ENCODE measurements at regions not wholly inside any gene's neighbourhood (a gene's known extent, or its start where the extent isn't known, plus 50 kb on each side); places are given as distances from the start of the nearest gene placed in this dataset.

DNA sequence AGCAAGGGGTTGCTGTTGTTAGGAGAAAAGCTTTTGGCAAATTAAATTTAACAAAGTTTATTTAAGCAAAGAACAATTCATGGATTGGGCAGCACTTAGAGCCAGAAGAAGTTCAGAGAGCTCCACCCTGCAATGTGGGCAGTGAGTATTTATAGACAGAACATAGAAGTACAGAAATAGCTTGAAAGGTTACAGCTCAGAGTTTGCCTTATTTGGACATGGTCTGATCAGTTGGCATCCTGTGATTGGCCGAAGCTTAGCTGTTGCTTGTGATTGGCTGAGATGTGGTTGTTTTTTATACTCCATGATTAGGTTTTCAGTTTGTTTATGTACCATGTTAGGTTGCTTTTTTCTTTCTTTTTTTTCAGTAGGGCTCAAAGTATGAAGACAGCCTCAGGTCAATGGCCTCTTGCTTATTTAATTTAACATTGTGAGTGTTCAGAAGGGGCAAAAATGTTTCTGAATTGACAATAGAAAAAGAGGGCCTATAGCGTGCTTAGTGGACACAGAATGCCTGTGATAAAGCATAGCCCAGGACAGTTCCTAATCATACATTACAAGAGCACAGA lies 293.8 kb downstream of the IGSF11 start:
- DNase-seq (no peak), ATAC-seq (no peak)
- Histone ChIP-seq H3K4me1 (ENCODE audit: low read depth) (no peaks in the 10 kb centered on the region), H3K4me3 (no peak overlapping the region), H3K36me3 (ENCODE audit: low read depth) (no peaks in the 10 kb centered on the region), H3K9me3 (peaks cover 7% of the 10 kb centered on the region)
- no peak for TF ChIP-seq CTCF (IDR thresholded peaks at IDR 0.05)
- intact Hi-C loops (cut with DNase I, micrococcal nuclease), result no loop called here

DNA sequence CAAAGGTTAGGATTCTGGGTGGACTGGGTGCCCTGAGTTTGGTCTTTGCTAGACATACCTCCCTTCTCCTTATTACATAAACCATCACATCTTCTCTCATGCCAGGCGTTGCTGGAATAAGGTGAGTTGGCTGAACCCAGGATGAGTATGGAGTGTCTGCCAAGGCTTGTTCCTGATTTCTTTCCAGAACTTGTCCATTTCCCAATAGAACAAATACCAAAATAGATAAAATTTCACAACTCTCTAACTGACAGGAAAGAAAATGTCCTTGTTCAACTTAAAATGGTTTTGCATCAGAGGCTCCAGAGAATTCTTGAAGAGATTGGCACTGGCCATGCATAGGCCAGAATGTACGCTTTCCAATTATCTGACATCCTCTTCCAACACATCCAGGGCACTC lies 291.9 kb downstream of the IGSF11 start:
- ATAC-seq, result no peak
- intact Hi-C loops (cut with DNase I, micrococcal nuclease), result no loop called here
- H3K4me1 ChIP-seq (ENCODE audit: low read depth), result no peaks in the 10 kb centered on the region

GRCh38 chr3:118744186-118744585 lies 290.5 kb downstream of the IGSF11 start:
- DNase-seq (no peak), ATAC-seq (no peak)
- intact Hi-C loops (cut with DNase I, micrococcal nuclease), result no loop called here
- Histone ChIP-seq H3K4me3 (no peak overlapping the region), H3K36me3 (ENCODE audit: low read depth) (no peaks in the 10 kb centered on the region), H3K9me3 (peaks cover 7% of the 10 kb centered on the region), H3K4me1 (ENCODE audit: low read depth) (no peaks in the 10 kb centered on the region)
- no peak for TF ChIP-seq CTCF (IDR thresholded peaks at IDR 0.05)

More for the DNA sequence above, 291.9 kb downstream of the IGSF11 start:
- no peak for DNase-seq
- peaks cover 7% of the 10 kb centered on the region for H3K9me3 ChIP-seq
- no peaks in the 10 kb centered on the region for H3K36me3 ChIP-seq (ENCODE audit: low read depth)
- H3K4me3 ChIP-seq, result no peak overlapping the region
- no peak for TF ChIP-seq CTCF (IDR thresholded peaks at IDR 0.05)

DNA sequence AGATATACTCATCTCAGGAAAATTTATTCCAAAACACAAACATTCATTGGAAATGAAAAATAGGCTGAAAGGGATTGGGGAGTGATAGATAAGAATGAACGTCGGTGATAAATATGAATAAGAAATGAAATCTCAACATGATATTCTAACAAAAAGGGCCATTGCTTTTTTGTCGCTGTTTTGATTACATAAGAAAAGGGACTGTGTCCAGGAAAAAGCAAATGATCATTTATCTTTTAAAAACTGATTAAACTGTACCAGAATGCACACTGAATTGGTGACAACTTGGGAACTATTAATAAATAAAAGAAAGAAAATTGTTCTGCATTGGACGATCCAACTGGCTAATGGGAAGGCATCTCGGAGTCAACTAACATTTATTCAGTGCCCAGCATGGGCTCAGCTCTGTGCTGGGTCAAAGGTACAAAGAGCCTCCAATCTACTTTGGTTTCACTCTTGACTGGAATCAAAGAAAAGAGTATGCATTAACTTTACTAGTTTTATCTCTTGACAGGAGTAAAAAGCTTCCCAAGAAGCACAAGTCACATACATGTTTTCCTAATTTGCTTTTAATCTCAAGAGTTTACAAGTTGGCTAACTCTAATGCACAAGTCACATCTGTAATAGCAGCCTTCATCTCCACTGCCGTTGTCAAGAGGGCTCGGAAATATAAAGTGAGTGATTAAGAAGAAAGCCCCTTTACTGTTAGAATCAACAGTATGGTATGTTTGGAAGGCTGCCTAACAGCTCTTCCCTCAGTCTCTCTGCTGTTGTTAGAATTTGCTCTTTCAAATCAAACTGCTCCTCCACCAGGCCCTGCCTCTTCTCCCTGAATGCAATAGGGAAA lies 280.0 kb downstream of the IGSF11 start:
- intact Hi-C loops (cut with DNase I, micrococcal nuclease), result no loop called here
- Histone ChIP-seq H3K36me3 (ENCODE audit: low read depth) (no peaks in the 10 kb centered on the region), H3K4me1 (ENCODE audit: low read depth) (no peaks in the 10 kb centered on the region), H3K4me3 (no peak overlapping the region), H3K9me3 (no peaks in the 10 kb centered on the region)
- no peak for TF ChIP-seq CTCF (IDR thresholded peaks at IDR 0.05)
- DNase-seq (no peak), ATAC-seq (no peak)

DNA sequence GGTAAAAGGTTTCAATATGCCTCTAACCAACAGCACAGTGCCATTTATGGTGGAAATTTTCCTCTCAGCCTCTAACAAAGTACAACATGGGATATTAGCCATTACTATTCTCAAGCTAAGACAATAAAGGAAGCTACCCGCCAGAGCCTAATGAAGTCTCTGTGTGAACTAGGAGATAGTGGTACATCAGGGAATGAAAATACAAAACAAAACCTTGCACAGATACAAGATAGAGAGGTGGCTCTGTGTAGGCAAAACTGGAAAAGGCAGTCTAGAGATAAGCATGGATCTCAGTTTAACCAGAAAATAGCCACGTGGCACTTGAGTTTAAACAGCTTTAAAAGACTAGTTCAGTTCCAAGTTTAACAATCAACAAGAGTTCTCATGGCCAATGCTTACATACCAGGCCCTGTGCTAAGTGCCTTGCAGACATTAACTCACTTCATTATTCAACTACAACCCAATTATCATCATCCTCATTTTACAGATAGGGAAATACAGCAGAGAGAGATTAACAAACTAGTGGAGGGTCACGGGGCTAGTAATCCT lies 279.3 kb downstream of the IGSF11 start:
- Histone ChIP-seq H3K4me1 (ENCODE audit: low read depth) (no peaks in the 10 kb centered on the region), H3K4me3 (no peak overlapping the region), H3K9me3 (no peaks in the 10 kb centered on the region), H3K36me3 (ENCODE audit: low read depth) (no peaks in the 10 kb centered on the region)
- TF ChIP-seq CTCF (IDR thresholded peaks at IDR 0.05), result no peak
- no peak for DNase-seq
- intact Hi-C loops (cut with DNase I, micrococcal nuclease), result no loop called here
- ATAC-seq, result no peak
